Stimulated activated naive CD4-positive, alpha-beta T cell treated with Interleukin-2 at 50 U/mL for 16 hours (primary cell): ENCODE measurements at regions not wholly inside any gene's neighbourhood (a gene's known extent, or its start where the extent isn't known, plus 50 kb on each side); places are given as distances from the start of the nearest gene placed in this dataset.

Experiments
- DNase-seq: peaks from one replicate; lab custom pipeline; 2025; lab: John Stamatoyannopoulos, UW

DNA sequence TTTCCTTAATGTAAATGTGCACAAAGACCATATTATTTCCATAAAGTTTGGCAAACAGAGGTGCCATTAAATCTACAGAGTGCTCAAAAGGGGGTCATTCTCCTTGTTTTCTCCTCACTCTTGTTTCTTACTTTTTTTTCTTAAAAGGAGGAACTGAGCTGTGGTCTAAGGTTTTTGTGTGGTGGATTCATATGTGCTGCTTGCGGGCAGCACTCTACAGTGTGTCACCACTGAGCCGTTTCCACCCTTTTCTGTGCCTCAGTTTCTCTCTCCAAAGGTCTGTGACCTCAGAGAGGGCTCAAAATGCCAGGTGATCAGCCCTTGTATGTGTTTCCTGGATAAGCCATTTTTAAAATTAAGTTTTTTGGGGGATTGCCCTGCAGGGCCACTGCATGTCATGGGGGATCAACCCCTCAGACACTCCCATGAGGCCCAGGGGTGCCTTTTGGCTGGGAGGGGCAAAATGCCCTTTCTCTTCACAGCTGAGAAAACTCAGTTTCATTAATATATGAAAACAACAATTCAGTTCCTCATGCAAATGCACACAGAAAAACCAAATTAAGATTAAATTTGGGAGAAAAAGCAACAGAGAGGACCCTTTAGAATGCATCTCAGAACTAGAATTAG is 56.9 kb upstream of the VOPP1 start:
- no peak for DNase-seq

GRCh38 chr7:55624813-55625212 is 52.5 kb upstream of the VOPP1 start:
- no peak for DNase-seq

- no peak for DNase-seq
Observed at GRCh38 chr7:55623617-55624016, 51.3 kb upstream of the VOPP1 start.

DNA sequence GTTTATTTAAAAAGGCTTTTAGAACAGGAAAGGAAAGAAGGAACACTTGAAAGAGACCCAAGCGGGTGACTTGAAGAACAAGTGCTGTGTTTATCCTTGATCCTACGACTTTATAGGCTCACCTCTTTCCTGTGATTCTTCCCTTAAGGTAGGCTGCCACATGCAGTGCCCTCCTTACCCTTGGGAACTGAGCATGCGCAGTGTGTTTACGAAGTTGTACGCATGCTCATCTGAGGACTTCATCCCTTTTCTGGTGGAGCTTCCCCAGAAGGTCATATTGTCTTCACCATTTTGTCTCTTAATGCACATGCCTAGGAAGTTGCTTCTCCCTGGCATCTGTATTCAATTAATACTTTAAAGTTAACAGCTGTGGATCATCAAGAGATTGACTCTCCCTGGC is 49.9 kb upstream of the VOPP1 start:
- no peak for DNase-seq
